ENCODE measurements at regions not wholly inside any gene's neighbourhood (a gene's known extent, or its start where the extent isn't known, plus 50 kb on each side); places are given as distances from the start of the nearest gene placed in this dataset.
A peak's percentile ranks its signal among the peaks of the same experiment; 100 is the strongest.

DNA sequence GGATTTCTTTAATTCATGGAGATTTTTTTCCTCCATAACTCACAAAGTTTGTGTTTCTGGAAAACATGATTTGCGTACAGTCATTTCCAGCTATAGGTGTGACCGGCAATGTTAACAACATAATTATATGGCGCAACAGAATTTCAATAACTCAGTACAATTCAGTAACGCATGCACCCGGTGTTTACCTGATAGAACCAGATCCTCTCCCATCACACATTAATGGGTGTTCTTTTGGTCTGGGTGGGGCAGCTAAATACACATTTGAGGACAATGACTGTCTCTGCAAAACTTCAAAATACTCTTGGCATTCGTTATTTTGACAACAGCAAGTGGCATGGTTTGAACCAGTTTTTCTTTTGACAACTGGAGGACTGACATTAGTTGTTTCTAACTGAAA lies 102.3 kb downstream of the KLF6 start:
- Histone ChIP-seq H3K27me3 (ENCODE audit: control insufficient read depth, insufficient read depth, low read length) (no peaks in the 10 kb centered on the region), H4K20me1 (ENCODE audit: control insufficient read depth, extremely low read depth, insufficient read depth, low read length) (no peaks in the 10 kb centered on the region), H3K4me1 (ENCODE audit: control insufficient read depth, extremely low read depth, insufficient read depth, low read length) (no peaks in the 10 kb centered on the region), H3K9ac (ENCODE audit: insufficient read depth, low read length) (no peak overlapping the region), H2AFZ (ENCODE audit: low read length) (no peak overlapping the region), H3K4me3 (replicated peaks in 1 of 4; ENCODE audit: control extremely low read depth in 1 of 4, insufficient read depth in 1 of 4, low read depth in 3 of 4, low read length in 4 of 4) (no peak overlapping the region), H3K27ac (ENCODE audit: insufficient read depth, low read length) (no peak overlapping the region), H3K79me2 (ENCODE audit: control insufficient read depth, insufficient read depth, low read length) (no peaks in the 10 kb centered on the region), H3K9me3 (ENCODE audit: control insufficient read depth, insufficient read depth, low read depth, low read length) (no peaks in the 10 kb centered on the region), H3K4me2 (ENCODE audit: extremely low read depth, insufficient read depth, low read length) (no peak overlapping the region), H3K36me3 (ENCODE audit: control insufficient read depth, insufficient read depth, low read length) (no peaks in the 10 kb centered on the region)
- TF ChIP-seq, protein P1, sequence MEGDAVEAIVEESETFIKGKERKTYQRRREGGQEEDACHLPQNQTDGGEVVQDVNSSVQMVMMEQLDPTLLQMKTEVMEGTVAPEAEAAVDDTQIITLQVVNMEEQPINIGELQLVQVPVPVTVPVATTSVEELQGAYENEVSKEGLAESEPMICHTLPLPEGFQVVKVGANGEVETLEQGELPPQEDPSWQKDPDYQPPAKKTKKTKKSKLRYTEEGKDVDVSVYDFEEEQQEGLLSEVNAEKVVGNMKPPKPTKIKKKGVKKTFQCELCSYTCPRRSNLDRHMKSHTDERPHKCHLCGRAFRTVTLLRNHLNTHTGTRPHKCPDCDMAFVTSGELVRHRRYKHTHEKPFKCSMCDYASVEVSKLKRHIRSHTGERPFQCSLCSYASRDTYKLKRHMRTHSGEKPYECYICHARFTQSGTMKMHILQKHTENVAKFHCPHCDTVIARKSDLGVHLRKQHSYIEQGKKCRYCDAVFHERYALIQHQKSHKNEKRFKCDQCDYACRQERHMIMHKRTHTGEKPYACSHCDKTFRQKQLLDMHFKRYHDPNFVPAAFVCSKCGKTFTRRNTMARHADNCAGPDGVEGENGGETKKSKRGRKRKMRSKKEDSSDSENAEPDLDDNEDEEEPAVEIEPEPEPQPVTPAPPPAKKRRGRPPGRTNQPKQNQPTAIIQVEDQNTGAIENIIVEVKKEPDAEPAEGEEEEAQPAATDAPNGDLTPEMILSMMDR (conservative IDR thresholded peaks at IDR 0.05 in 1 of 2, IDR thresholded peaks at IDR 0.05 in 1 of 2; ENCODE audit: low read depth in 1 of 2, low read length in 2 of 2), result no peak
- TF ChIP-seq EZH2 (IDR thresholded peaks at IDR 0.05; ENCODE audit: low read length, missing control alignments), result no peak
- DNase-seq (ENCODE audit: low read depth in 2 of 2), result no peak

DNA sequence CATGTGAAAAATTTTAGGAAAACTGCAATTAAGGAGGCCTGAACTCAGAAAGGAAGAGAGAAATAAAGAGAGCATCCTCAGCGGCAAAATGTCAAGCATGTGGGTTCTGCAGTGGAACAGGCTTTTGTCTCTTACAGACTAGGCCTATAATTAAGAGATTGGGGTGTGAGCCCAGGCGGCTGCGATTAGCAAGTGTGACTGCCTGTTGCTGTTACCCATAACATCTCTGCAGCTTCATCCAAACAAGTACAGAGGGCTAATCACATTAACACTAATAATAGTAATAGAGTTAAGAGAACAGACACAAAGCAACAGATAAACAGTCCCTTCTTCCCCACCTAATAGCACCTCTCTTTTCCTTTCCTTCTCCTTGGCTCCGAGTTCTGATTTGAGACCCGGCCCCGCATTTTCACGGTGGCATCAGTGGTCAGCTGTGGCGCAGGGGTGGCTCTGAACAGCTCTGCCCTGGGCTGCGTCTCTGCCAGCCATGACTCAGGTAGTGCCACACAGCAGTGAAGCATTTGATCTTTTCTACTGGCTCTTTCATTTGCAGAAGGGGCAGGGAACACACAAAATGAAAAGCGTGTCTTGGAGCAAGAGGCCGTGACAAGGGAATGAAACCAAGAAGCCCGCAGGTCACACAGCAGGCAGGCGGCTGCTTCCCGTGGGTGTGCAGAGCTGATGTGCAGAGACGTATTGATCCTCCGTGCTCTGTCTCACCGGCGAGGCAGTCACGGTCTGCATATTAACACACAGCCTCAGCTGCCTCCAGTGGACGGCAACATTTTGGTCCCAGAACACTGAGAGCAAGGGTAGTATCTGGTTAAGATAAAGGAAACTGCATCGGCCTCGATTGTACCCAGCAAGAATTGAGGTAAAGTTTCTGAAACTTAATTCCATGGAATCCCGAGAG lies 103.1 kb downstream of the KLF6 start:
- no peak overlapping the region for H2AFZ ChIP-seq (ENCODE audit: low read length)
- TF ChIP-seq EZH2 (IDR thresholded peaks at IDR 0.05; ENCODE audit: low read length, missing control alignments), result no peak
- TF ChIP-seq, protein P1 (conservative IDR thresholded peaks at IDR 0.05 in 1 of 2, IDR thresholded peaks at IDR 0.05 in 1 of 2; ENCODE audit: low read depth in 1 of 2, low read length in 2 of 2), result no peak
- H3K4me3 ChIP-seq (replicated peaks in 1 of 4; ENCODE audit: control extremely low read depth in 1 of 4, insufficient read depth in 1 of 4, low read depth in 3 of 4, low read length in 4 of 4), result no peak overlapping the region
- no peak overlapping the region for H3K27ac ChIP-seq (ENCODE audit: insufficient read depth, low read length)
- H4K20me1 ChIP-seq (ENCODE audit: control insufficient read depth, extremely low read depth, insufficient read depth, low read length), result no peaks in the 10 kb centered on the region
- no peak overlapping the region for H3K9ac ChIP-seq (ENCODE audit: insufficient read depth, low read length)
- H3K4me1 ChIP-seq (ENCODE audit: control insufficient read depth, extremely low read depth, insufficient read depth, low read length), result no peaks in the 10 kb centered on the region
- no peaks in the 10 kb centered on the region for H3K27me3 ChIP-seq (ENCODE audit: control insufficient read depth, insufficient read depth, low read length)
- H3K9me3 ChIP-seq (ENCODE audit: control insufficient read depth, insufficient read depth, low read depth, low read length), result no peaks in the 10 kb centered on the region
- no peaks in the 10 kb centered on the region for H3K36me3 ChIP-seq (ENCODE audit: control insufficient read depth, insufficient read depth, low read length)
- DNase-seq (ENCODE audit: low read depth in 2 of 2), result peak in 1 of 2 donors; percentile 25
- H3K4me2 ChIP-seq (ENCODE audit: extremely low read depth, insufficient read depth, low read length), result no peak overlapping the region
- H3K79me2 ChIP-seq (ENCODE audit: control insufficient read depth, insufficient read depth, low read length), result no peaks in the 10 kb centered on the region

DNA sequence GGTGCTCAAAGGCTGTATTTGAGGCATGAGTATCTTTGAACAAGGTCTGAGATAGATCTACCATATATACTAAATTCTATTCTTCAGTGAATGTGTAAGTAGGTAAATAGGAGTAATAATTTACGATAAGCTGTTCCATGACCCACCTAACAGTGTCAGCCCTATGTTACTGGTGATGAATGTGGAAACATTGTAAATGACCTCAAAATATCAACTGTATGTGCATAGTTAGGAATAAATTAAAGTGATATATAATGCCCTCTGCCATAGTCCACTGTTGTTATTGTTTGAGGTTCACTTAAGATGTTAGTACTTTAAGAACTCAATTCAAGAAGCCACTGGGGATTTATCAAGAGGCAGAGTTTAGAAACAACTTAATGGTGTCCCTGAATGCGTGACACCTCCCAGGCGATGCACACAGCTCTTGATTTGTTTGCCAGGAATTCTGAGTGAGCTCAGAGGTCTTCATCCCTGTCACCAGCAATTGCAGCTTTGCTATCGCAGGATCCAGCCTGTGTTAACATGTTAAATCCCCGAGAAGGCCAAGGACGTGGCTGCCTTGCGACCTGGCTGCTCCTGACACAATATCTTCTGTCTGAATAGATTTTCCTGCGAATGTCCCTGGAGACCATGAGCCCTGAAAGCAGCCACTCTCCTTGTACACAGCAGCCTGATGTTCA lies 104.9 kb downstream of the KLF6 start:
- H2AFZ ChIP-seq (ENCODE audit: low read length), result no peak overlapping the region
- DNase-seq (ENCODE audit: low read depth in 2 of 2), result no peak
- H3K36me3 ChIP-seq (ENCODE audit: control insufficient read depth, insufficient read depth, low read length), result no peaks in the 10 kb centered on the region
- H3K4me2 ChIP-seq (ENCODE audit: extremely low read depth, insufficient read depth, low read length), result no peak overlapping the region
- no peak for TF ChIP-seq EZH2 (IDR thresholded peaks at IDR 0.05; ENCODE audit: low read length, missing control alignments)
- TF ChIP-seq, protein P1 (conservative IDR thresholded peaks at IDR 0.05 in 1 of 2, IDR thresholded peaks at IDR 0.05 in 1 of 2; ENCODE audit: low read depth in 1 of 2, low read length in 2 of 2), result no peak
- H3K4me3 ChIP-seq (replicated peaks in 1 of 4; ENCODE audit: control extremely low read depth in 1 of 4, insufficient read depth in 1 of 4, low read depth in 3 of 4, low read length in 4 of 4), result no peak overlapping the region
- no peaks in the 10 kb centered on the region for H3K27me3 ChIP-seq (ENCODE audit: control insufficient read depth, insufficient read depth, low read length)
- no peaks in the 10 kb centered on the region for H3K79me2 ChIP-seq (ENCODE audit: control insufficient read depth, insufficient read depth, low read length)
- H3K9me3 ChIP-seq (ENCODE audit: control insufficient read depth, insufficient read depth, low read depth, low read length), result no peaks in the 10 kb centered on the region
- no peak overlapping the region for H3K9ac ChIP-seq (ENCODE audit: insufficient read depth, low read length)
- H3K27ac ChIP-seq (ENCODE audit: insufficient read depth, low read length), result no peak overlapping the region
- H4K20me1 ChIP-seq (ENCODE audit: control insufficient read depth, extremely low read depth, insufficient read depth, low read length), result no peaks in the 10 kb centered on the region
- no peaks in the 10 kb centered on the region for H3K4me1 ChIP-seq (ENCODE audit: control insufficient read depth, extremely low read depth, insufficient read depth, low read length)
